T-cell (primary cell): ENCODE measurements at regions not wholly inside any gene's neighbourhood (a gene's known extent, or its start where the extent isn't known, plus 50 kb on each side); places are given as distances from the start of the nearest gene placed in this dataset.

Experiments
- ATAC-seq, 4 experiments: fragments of 200-7000 bp in 3 of 4; fragments of 150-1000 bp in 1 of 4; cut with Tn5 transposase; replicated peaks in 1 of 4; 1 replicate in 3 of 4; 2 replicates in 1 of 4; pipeline ENCODE4 v1.10.0; 2021; ENCODE audit warnings: moderate library complexity in 3 of 4, mild to moderate bottlenecking in 2 of 4, moderate number of reproducible peaks in 1 of 4
- CTCF ChIA-PET, 2 donors: fragments of 300-600 bp; sonication (Branson Sonifier 250); formaldehyde crosslinking; loops; one replicate each; lab custom pipeline; 2022; ENCODE audit warnings: antibody characterized with exemption in 2 of 2; lab: Charles Lee
- POLR2A ChIA-PET, 2 donors: fragments of 300-600 bp; sonication (Branson Sonifier 250); formaldehyde crosslinking; loops; one replicate each; lab custom pipeline; 2022; ENCODE audit warnings: antibody characterized with exemption in 2 of 2; lab: Charles Lee
- DNase-seq, 35 experiments: peaks; one replicate each; pipeline versions ENCODE4 v3.0.0 to v3.0.0-alpha.2; 2013 to 2023
- H3K27ac ChIP-seq: one replicate; pipeline ENCODE4 v1.5.1; 2013; ENCODE audit warnings: low read length
- H3K27me3 ChIP-seq, 2 experiments: replicated peaks in 1 of 2; 1 replicate in 1 of 2; 2 replicates in 1 of 2; pipeline versions ENCODE4 v1.6.1 to v1.7.0; 2013; ENCODE audit warnings: low read length in 1 of 2, mixed read lengths in 1 of 2; ENCODE audit not compliant: control insufficient read depth in 2 of 2, insufficient read depth in 2 of 2; ENCODE audit errors: extremely low read depth in 1 of 2
- H3K36me3 ChIP-seq, 2 donors: 1 replicate in 1 of 2; 2 replicates in 1 of 2; pipeline versions ENCODE4 v1.6.1 to v1.7.0; 2013; ENCODE audit warnings: low read length in 1 of 2; ENCODE audit not compliant: control insufficient read depth in 2 of 2, insufficient read depth in 1 of 2; ENCODE audit errors: extremely low read depth in 1 of 2
- H3K4me1 ChIP-seq, 2 experiments: 1 replicate in 1 of 2; 2 replicates in 1 of 2; pipeline versions ENCODE4 v1.6.1 to v1.7.0; 2013; ENCODE audit warnings: low read length in 2 of 2, mixed read lengths in 1 of 2; ENCODE audit not compliant: insufficient read depth in 2 of 2, control insufficient read depth in 1 of 2; ENCODE audit errors: extremely low read depth in 1 of 2
- H3K4me3 ChIP-seq, 2 donors: 1 replicate in 1 of 2; 2 replicates in 1 of 2; pipeline versions ENCODE4 v1.5.1 to v1.7.0; 2013; ENCODE audit warnings: mild to moderate bottlenecking in 2 of 2, low read length in 1 of 2, moderate library complexity in 1 of 2; ENCODE audit not compliant: control insufficient read depth in 1 of 2; ENCODE audit errors: extremely low read depth in 1 of 2
- H3K9me3 ChIP-seq: 2 replicates; pipeline ENCODE4 v1.7.0; 2013
- H3K27ac Mint-ChIP-seq, 2 donors: one replicate each; pipeline ENCODE4 v1.8.0; 2020 to 2021; ENCODE audit warnings: mild to moderate bottlenecking in 2 of 2, mixed read lengths in 2 of 2
- H3K27me3 Mint-ChIP-seq, 2 donors: one replicate each; pipeline ENCODE4 v1.8.0; 2021 to 2022; ENCODE audit warnings: mixed read lengths in 2 of 2
- H3K36me3 Mint-ChIP-seq: one replicate; pipeline ENCODE4 v1.8.0; 2021; ENCODE audit warnings: mixed read lengths
- H3K4me1 Mint-ChIP-seq, 3 donors: one replicate each; pipeline ENCODE4 v1.8.0; 2020 to 2022; ENCODE audit warnings: mixed read lengths in 3 of 3, mild to moderate bottlenecking in 1 of 3
- H3K4me3 Mint-ChIP-seq, 3 donors: one replicate each; pipeline ENCODE4 v1.8.0; 2020 to 2022; ENCODE audit warnings: mild to moderate bottlenecking in 3 of 3, mixed read lengths in 3 of 3, moderate library complexity in 3 of 3
- H3K9me3 Mint-ChIP-seq, 3 donors: one replicate each; pipeline ENCODE4 v1.8.0; 2020 to 2022; ENCODE audit warnings: mixed read lengths in 3 of 3
- WGBS: methylation state at CpG from one replicate; pipeline ENCODE4 v1.1.5; 2013; ENCODE audit warnings: missing lambda C conversion rate; ENCODE audit not compliant: insufficient coverage; 5-methylcytosine and 5-hydroxymethylcytosine counted together

DNA sequence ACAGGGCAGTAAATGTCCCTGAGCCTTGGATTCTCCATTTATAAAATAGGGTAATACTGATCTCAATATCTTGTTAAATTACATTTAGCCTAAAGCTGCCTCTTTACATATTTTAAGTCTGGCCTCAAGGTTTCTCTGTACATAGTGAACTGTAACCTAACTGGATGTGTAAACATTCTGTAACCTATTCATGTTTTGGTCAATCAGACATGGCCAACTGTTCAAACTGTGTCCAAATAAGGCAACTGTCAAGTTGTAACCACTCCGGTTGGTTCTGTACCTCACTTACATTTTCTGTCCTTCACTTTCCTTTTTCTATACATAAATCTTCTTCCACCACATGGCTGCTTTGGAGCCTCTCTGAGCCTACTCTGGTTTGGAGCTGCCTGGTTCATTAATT, 107.1 kb upstream of the ITGB1 start:
- POLR2A ChIA-PET, result no interaction called here
- WGBS, result 100% methylated on average over 1 of the region's 1 CpG
- no peak overlapping the region for H3K4me3 Mint-ChIP-seq

DNA sequence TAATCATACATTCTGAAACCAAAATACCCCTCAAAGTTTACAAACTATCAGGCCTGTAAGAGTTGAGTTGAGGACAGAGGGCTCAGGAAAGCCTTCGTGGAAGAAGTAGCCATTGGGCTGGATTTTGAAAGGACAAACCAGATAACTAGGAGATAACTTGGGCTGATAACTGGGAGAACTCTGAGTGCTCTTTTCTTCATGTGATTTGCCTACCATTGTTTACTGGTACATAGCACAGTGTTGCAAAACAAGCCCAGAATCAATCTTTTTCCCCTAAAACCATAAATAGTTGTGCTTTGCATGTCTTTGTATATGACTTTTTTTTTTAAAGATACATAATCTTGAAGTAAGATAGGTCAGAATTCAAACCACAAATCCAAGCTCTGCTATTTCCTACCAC, 106.7 kb upstream of the ITGB1 start:
- H3K27me3 Mint-ChIP-seq, result no peaks in the 10 kb centered on the region
- no CpG with 5 or more reads among the region's 1 CpG for WGBS
- H3K9me3 Mint-ChIP-seq, result no peaks in the 10 kb centered on the region

More for the DNA sequence above, 107.1 kb upstream of the ITGB1 start:
- no peaks in the 10 kb centered on the region for H3K9me3 ChIP-seq
- H3K27ac ChIP-seq, result no peak overlapping the region
- Mint-ChIP-seq H3K27me3 (no peaks in the 10 kb centered on the region), H3K4me1 (peaks cover 0 to 17% (median 12%) of the 10 kb centered on the region in 3 donors), H3K36me3 (peaks cover 2% of the 10 kb centered on the region), H3K9me3 (no peaks in the 10 kb centered on the region), H3K27ac (no peak overlapping the region)
- CTCF ChIA-PET, result no interaction called here
- no peaks in the 10 kb centered on the region for H3K36me3 ChIP-seq
- no peak overlapping the region for H3K4me3 ChIP-seq
- no peak for ATAC-seq
- no peak for DNase-seq
- H3K27me3 ChIP-seq, result no peaks in the 10 kb centered on the region
- peaks cover 0 to 2% of the 10 kb centered on the region in 2 experiments for H3K4me1 ChIP-seq

DNA sequence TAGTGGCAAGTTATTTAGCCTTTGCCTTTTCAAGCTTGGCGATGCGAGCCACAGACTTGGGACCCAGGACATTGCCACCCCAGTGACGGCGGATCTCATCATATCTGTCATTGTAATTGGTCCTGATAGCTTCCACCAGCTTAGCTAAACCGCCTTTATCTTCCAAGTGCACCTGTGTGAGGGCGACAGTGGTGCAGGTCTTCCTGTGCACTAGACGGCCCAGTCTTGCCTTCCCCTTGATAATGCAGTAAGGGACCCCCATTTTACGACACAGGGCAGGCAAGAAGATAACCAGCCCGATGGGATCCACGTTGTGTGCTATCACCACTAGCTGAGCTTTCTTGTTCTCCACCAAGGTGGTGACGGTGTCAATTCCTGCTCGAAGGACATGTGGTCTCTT, 99.6 kb upstream of the ITGB1 start:
- Histone ChIP-seq H3K9me3 (no peaks in the 10 kb centered on the region), H3K27me3 (no peaks in the 10 kb centered on the region), H3K27ac (no peak overlapping the region), H3K4me1 (peaks cover 0 to 7% of the 10 kb centered on the region in 2 experiments), H3K36me3 (no peaks in the 10 kb centered on the region), H3K4me3 (no peak overlapping the region)
- no peak overlapping the region for H3K27ac Mint-ChIP-seq
- no peaks in the 10 kb centered on the region for H3K9me3 Mint-ChIP-seq
- WGBS, result 94% methylated on average over 12 of the region's 12 CpGs
- ATAC-seq, result no peak
- no peak for DNase-seq
- ChIA-PET CTCF (no interaction called here), POLR2A (no interaction called here)
- H3K4me1 Mint-ChIP-seq, result peaks cover 0 to 28% (median 10%) of the 10 kb centered on the region in 3 donors
- peaks cover 9% of the 10 kb centered on the region for H3K36me3 Mint-ChIP-seq
- peaks cover 0 to 7% of the 10 kb centered on the region in 2 donors for H3K27me3 Mint-ChIP-seq
- no peak overlapping the region for H3K4me3 Mint-ChIP-seq

More for the DNA sequence above, 106.7 kb upstream of the ITGB1 start:
- ChIA-PET POLR2A (no interaction called here), CTCF (no interaction called here)
- ATAC-seq (no peak), DNase-seq (no peak)
- H3K9me3 ChIP-seq, result no peaks in the 10 kb centered on the region
- H3K4me1 ChIP-seq, result peaks cover 0 to 2% of the 10 kb centered on the region in 2 experiments
- no peak overlapping the region for H3K27ac ChIP-seq
- no peaks in the 10 kb centered on the region for H3K36me3 ChIP-seq
- H3K27me3 ChIP-seq, result no peaks in the 10 kb centered on the region
- no peak overlapping the region for H3K27ac Mint-ChIP-seq
- H3K4me3 ChIP-seq, result no peak overlapping the region
- peaks cover 0 to 18% (median 11%) of the 10 kb centered on the region in 3 donors for H3K4me1 Mint-ChIP-seq
- peaks cover 5% of the 10 kb centered on the region for H3K36me3 Mint-ChIP-seq
- no peak overlapping the region for H3K4me3 Mint-ChIP-seq

DNA sequence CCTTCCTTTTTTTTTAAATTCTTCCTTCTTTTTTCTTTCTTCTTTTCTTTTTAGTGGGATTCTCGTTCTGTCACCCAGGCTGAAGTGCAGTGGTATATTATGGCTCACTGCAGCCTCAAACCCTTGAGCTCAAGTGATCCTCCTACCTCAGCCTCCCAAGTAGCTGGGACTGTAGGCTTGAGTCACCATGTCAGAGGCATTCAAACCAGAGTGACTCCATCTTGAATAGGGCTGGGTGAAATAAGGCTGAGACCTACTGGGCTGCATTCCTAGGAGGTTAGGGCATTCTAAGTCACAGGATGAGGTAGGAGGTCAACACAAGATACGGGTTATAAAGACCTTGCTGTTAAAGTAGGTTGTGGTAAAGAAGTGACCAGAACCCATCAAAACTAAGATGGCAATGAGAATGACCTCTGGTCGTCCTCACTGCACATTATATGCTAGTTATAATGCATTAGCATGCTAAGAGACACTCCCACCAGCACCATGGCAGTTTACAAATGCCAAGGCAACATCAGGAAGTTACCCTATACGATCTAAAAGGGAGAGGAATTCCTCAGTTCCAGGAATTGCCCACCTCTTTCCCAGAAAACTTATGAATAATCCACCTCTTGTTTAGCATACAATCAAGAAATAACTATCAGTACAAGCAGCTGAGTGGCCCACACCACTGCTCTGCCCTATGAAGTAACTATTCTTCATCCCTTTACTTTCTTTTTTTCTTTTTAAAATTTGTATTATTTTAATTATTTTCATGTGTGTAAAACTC, 99.0 kb upstream of the ITGB1 start:
- WGBS, result no CpG with 5 or more reads among the region's 4 CpGs
- CTCF ChIA-PET, result no interaction called here

DNA sequence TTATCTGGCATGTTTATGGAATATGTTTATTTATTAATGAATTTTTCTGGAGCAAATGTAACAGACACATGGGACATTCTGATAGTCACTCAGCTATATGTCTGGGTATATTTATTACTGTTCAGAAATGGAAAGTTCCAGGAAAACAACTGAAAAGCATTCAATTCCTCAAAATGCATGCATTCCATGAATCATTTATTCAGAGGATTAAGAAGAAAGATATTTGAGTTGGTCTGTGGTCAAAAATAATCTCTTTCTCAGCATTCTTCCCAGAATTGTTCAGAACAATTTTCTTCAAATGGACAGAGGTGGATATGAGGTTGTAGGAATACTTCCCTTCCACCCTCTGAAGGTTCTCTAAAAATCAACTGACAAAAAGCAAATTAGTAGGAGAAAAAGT, 97.6 kb upstream of the ITGB1 start:
- no peaks in the 10 kb centered on the region for H3K9me3 ChIP-seq
- Mint-ChIP-seq H3K4me3 (no peak overlapping the region), H3K9me3 (no peaks in the 10 kb centered on the region), H3K27me3 (peaks cover 0 to 7% of the 10 kb centered on the region in 2 donors), H3K27ac (peak overlapping the region; percentile 12 to 18), H3K36me3 (peaks cover 9% of the 10 kb centered on the region), H3K4me1 (peaks cover 6 to 42% (median 16%) of the 10 kb centered on the region in 3 donors)
- no peak for ATAC-seq
- no peak for DNase-seq
- no peaks in the 10 kb centered on the region for H3K36me3 ChIP-seq
- peaks cover 0 to 15% of the 10 kb centered on the region in 2 experiments for H3K4me1 ChIP-seq
- ChIA-PET CTCF (no interaction called here), POLR2A (no interaction called here)
- no peak overlapping the region for H3K27ac ChIP-seq
- no peak overlapping the region for H3K4me3 ChIP-seq
- H3K27me3 ChIP-seq, result no peaks in the 10 kb centered on the region

More for the DNA sequence above, 99.0 kb upstream of the ITGB1 start:
- H3K36me3 Mint-ChIP-seq, result peaks cover 9% of the 10 kb centered on the region
- no peaks in the 10 kb centered on the region for H3K9me3 ChIP-seq
- ATAC-seq (no peak), DNase-seq (no peak)
- peaks cover 0 to 31% (median 13%) of the 10 kb centered on the region in 3 donors for H3K4me1 Mint-ChIP-seq
- H3K4me1 ChIP-seq, result peaks cover 0 to 9% of the 10 kb centered on the region in 2 experiments
- no peaks in the 10 kb centered on the region for H3K27me3 ChIP-seq
- no peak overlapping the region for H3K27ac Mint-ChIP-seq
- no peak overlapping the region for H3K4me3 Mint-ChIP-seq
- H3K27ac ChIP-seq, result no peak overlapping the region
- H3K9me3 Mint-ChIP-seq, result no peaks in the 10 kb centered on the region
- H3K4me3 ChIP-seq, result no peak overlapping the region
- POLR2A ChIA-PET, result interaction anchor here in 1 of 2 donors (0.6 kb wide), 2 partner anchors 18 to 30 kb away, joined by 4 read pairs; no protein-coding TSS in a partner anchor
- H3K36me3 ChIP-seq, result no peaks in the 10 kb centered on the region
- H3K27me3 Mint-ChIP-seq, result peaks cover 0 to 7% of the 10 kb centered on the region in 2 donors

DNA sequence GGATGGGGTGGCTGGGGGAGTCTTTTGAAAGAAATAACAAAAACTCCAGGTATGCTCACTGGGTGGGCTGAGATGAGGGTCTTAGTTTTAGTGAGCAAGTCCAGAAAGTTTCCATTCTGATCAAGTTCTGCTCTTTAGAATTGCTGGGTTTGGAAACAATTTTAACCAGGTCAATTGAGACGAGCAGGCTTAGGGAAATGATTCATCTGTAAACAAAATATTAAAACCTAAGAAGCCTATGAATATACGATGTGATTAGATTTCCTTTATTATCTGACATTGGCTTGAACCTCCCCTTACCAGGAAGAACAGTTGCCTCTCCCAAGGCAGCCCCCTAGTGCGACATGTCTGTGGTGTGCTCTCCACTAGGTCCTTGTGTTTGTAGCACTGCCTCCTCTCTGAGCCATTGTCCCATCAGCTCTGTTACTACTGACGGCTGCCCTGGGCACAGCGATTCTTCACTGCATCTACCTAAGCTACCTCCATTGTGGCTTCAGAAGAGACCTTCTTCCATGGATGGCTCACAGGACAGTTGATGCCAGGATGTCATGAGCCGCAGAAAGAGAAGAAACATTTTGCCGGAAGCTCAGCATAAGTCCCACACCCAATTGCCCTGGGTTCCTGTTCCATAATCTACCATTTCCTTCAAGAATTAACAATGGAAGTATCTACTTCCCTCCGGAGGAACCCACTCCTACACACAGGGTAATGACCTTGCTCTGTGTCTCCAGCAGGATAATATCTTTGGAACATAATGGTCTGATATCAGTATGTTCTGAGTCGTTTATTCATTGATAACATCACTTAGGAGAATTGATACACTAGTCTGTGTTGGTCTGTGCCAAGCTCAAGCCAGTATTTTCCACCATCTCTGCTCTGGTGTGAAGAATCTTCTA, 95.1 kb upstream of the ITGB1 start:
- CTCF ChIA-PET, result interaction anchor here in 1 of 2 donors (0.5 kb wide), 1 partner anchor 780 kb away, joined by 3 read pairs; no protein-coding TSS in a partner anchor
- no peaks in the 10 kb centered on the region for H3K9me3 ChIP-seq
- H3K36me3 ChIP-seq, result no peaks in the 10 kb centered on the region
- Mint-ChIP-seq H3K27ac (peak overlapping the region in 1 of 2 donors; percentile 76), H3K9me3 (no peaks in the 10 kb centered on the region), H3K4me3 (peak overlapping the region in 1 of 3 donors; percentile 91), H3K27me3 (peaks cover 0 to 7% of the 10 kb centered on the region in 2 donors), H3K4me1 (peaks cover 12 to 40% (median 15%) of the 10 kb centered on the region in 3 donors), H3K36me3 (peaks cover 4% of the 10 kb centered on the region)
- H3K4me1 ChIP-seq, result peaks cover 0 to 15% of the 10 kb centered on the region in 2 experiments
- ATAC-seq, result no peak
- DNase-seq, result no peak
- WGBS, result 89% methylated on average over 5 of the region's 9 CpGs
- POLR2A ChIA-PET, result interaction anchor here (0.6 kb wide), 2 partner anchors 24 to 83 kb away, joined by 3 to 6 read pairs; no protein-coding TSS in a partner anchor
- no peaks in the 10 kb centered on the region for H3K27me3 ChIP-seq
- H3K27ac ChIP-seq, result no peak overlapping the region
- H3K4me3 ChIP-seq, result no peak overlapping the region
